Stimulated activated CD4-positive, alpha-beta T cell treated with anti-CD3 and anti-CD28 coated beads, Interleukin-1b, Interleukin-23, amount 100 ng/mL, for 1 hour (primary cell): ENCODE measurements at regions not wholly inside any gene's neighbourhood (a gene's known extent, or its start where the extent isn't known, plus 50 kb on each side); places are given as distances from the start of the nearest gene placed in this dataset.

Source experiments
- DNase-seq, 2 donors: peaks; one replicate each; pipeline ENCODE4 v3.0.0-alpha.2; 2020; ENCODE audit warnings: low read depth in 2 of 2

DNA sequence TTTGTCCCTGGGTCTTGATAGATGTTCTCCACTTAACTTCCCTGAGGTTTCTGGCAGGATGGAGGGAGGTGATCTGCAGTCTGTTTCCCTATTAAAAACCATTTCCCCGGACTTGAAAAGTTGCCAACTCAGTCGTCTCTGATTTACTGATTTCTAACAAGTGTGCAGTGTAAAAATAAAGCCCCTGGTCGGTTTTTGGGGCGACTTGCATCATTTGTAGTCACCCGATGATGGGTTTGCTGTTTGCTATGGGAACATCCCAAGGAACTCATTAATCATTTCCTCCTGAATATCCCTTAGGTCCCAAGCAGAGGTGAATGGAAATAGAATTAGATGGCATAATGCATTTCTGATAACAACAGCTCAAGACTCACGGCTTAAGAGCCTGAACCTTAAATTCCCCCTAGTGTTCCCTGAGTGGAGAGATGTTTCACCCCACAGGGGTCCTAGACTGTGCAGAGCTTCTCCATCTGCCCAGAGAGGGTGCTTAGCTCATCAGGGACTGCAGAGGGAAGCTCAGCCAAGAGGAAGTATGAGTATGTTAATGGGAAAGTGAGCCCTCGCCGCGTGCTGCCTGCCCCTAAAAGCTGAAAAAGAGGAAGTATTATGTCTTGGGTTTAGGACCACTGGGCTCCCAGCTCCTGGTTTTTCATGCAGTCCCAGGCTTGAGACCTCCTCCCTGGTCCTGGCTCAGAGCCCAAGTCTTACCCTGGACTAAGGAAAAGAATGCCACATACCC, 115.1 kb upstream of the DAP start:
- DNase-seq = no peak

DNA sequence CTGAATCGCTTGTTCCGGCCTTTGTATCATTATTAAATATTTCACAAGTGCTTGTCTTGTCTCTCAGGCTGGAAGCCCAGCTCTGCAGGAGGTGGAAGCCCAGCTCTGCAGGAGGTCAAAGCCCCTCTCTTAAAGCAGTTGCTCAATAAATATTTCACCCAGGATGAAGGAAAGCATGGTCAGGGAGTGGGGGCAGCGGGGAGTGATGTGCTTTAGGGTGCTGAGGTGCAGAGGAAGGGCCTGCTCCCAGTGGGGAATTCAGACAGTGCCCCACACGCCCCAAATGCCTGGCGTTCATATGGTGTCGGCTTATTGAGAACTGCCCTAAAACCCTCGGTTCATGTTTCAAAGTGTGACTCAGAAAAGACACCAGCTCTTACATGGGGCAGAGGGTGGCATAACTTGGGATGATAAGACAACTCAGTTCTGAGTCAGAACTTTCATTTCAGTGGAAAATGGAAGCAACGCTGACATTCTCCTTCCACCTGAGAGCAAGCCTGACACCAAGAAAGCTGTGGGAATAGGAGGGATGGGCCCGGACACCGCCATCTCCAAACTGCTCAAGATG, 114.3 kb upstream of the DAP start:
- DNase-seq = no peak

DNA sequence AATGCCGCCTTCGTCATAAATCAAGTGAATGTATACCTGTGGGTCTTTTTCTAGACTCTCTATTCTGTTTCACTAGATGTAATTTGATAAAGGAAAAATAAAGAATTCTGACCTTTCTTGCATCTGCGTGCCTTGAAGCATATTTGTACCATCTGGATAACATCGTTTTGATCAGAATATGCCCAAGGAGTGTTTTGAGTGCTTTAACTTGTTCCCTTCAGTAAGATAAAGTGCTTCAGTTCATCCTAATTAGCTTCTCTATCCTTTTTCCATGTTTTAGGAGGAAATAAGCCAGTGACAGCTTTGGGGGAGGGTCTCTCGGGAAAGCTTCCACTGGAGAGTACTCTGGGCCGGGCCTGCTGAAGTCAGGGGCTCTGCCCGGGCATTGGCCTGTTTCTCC, 113.5 kb upstream of the DAP start:
- DNase-seq = no peak

DNA sequence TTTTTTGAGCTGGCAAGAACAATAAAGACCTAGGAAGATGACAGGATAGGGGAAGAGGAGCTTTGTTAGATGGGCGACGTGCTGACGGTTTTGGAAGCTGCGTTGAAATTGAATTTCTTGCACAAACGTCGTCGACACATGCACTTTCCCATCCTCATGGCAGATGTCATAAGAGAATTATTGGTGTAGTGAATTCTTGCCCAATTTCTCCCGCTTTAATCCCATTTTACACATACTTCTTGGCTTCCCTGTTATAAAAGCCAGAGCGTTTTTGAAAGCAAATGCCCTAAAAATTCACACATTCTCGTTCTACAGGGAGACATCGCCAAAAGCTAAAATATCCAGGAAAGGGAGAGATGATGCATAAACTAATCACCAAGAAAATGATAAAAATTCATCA, 109.8 kb upstream of the DAP start:
- DNase-seq = no peak

DNA sequence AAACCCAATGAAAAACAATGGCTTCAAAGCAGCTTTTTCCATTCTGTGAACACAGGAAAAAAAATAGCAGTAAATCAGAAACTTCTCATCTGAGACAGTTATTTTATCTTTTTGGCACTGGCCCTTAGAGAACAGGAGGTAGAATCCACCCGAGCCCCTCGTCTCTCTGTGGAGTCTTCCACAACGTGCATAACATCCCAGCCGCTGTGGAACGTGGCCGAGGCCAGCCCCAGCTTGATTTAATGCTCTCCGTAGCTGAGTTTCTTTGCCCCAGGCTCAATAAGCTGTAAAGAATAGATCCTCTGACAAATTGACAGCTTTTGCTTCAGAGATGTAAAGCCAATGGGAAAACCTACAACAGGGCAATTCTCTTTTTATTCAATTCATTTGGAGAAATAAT, 107.9 kb upstream of the DAP start:
- no peak for DNase-seq

DNA sequence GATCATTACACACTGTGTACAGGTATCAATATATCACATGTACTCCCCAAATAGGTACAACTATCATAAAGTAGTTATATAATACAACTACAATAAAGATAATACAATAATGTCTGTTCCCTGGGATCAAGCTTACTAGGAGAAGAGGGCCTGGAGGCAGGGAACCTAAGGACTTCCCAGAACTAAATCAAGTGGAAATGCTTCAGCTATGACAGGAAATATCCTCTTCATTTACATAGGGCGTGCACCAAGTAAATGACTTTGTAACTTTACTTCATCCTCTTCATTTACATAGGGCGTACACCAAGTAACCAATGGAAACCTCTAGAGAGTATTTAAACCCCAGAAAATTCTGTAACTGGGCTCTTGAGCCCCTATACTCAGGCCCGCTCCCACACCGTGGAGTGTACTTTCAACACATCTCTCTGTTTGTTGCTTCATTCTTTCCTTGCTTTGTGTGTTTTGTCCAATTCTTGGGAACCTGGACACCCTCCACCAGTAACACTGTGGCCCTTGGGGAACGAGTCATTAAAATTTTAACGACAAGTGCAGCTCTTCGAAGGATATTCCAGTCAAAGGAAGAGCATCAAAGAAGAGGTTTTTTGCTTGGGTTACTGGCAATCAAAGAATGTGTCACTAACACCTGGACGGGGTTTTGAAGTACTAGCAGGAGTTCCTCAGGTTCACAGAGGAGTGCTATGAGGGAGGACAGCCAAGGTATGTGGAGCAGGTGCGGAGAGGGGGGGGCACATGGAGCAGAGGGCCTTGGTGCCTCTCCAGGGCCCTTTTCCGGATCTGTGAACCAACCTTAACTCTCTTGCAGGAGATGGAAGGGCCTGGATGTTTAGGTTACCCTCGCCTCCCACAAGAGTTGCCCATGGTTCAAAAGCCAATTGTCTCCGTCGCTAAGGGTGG, 106.6 kb upstream of the DAP start:
- no peak for DNase-seq

DNA sequence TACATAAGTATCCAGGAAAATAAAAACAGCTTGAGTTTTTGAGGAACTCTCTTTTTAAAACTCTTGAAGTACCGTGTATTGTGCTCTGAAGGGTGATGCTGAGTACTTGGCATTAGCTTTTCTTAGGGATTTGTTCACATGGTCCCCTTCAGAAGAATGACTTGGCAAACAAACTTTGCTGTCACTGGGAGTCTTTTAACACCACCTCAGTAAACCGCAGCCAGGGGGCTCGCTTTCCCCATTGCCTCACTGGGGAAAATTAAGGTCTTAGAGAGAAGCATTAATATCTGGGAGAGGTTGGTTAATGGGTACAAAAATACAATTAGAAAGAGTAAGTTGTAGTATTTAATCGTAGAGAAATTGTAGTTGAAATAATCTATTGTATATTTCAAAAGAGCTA, 105.9 kb upstream of the DAP start:
- DNase-seq = no peak

DNA sequence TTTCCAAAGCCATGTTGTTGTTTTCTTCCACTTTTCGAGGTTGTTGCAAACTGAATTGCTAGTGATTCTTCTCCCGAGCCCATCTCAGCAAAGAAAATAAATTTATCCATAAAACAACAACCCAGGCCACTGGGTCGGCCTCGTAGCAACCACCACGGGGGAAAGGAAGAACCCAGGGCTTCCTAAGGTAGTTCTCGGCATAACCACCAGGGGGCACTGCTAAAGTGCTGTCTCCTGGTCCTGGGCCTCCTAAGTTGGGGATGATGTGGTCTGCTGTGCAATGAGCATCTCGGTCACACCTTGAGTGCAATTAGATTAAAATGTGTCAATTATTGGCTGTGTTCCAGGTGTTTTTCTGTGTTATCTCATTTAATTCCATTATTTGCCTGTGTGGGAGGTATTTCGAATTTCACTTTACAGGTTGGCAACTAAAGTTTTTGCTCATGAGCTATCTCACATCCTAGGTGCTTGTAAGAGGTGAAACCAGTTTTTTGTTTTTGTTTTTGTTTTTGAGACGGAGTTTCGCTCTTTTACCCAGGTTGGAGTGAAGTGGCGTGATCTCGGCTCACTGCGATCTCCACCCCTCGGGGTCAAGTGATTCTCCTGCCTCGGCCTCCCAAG, 102.8 kb upstream of the DAP start:
- DNase-seq = peak; percentile 7 to 41

DNA sequence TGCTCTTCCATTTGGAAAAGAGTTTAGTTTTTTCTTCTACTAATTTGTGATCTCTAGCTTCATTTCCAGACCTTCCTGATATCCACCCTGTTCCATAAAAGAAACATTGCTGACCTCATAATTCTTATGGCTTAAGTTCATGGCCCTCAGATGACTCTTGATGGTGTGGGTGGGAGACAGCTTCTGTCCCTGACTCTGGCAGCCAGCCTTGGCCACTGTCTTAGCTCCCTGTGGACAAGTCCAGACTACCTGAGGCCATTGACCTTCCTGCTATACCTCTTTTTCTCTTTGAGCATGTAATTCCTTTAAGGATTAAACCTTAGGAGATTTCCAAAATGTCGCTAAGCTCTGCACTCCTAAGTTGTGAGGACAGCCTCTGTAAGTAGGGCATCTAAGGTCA, 101.1 kb upstream of the DAP start:
- DNase-seq = no peak

DNA sequence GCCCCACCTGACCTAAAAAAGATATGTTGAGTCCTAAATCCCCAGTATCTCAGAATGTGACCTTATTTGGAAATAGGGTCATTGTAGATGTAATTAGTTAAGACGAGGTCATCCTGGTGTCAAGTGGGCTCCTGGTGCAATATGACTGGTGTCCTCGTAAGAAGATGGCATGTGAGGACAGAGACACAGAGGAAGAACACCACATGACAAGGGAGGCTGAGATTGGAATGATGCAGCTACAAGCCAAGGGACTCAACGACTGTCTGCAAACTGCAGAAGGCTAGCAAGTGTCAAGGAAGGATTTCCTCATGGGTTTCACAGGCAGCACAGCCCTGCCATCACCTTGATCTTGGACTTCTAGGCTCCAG, 100.4 kb upstream of the DAP start:
- DNase-seq = no peak

DNA sequence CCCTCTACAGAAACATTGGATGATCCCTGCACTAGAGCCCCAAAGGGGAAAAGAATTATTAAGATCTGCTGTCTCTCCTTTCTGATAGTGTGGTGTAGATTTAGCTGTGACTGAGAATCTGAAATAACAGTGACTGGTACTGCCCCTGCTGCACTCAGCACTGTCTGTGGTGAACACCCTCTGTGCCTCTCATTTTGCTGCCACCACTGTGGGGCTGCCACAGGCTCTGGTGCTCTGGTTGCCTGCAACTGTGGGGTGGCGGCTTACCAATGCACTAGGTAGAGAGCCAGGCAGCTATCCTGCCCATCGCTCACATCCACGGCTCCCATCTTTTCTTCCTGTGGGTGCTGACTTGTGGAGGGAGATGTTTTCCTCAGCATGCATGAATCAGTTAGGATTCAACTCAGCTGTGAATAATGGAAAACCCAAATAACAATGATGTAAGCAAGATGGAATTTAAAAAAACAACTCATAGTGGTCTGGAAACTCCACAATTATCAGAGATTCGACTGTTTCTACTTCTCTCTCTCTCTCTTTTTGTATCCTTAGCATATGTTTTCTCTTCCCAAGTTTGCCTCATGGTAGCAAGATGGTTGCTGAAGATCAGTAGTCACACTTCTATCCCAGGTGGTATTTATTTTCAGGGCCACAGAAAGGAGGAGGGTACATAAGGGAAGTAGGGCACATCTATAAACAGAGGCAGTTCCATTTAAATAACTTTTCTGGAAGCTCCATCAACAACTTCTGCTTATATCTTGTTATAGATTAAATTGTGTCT, 99.8 kb upstream of the DAP start:
- DNase-seq = no peak

DNA sequence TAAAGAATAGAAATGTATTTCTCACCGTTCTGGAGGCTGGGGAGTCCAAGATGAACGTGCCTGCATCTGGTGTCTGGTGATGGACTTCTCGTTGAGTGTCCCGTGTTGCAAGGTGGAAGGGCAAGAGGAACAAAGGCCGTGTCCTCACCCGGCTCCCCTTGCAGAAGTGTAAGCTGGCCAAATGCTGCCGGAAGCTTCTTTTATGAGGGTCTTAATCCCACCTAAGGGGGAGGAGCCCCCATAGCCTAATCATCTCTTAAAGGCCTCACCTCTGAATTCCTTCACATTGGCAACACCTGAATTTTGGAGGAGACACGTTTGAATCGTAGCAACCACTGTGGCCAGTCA, 99.1 kb upstream of the DAP start:
- no peak for DNase-seq

DNA sequence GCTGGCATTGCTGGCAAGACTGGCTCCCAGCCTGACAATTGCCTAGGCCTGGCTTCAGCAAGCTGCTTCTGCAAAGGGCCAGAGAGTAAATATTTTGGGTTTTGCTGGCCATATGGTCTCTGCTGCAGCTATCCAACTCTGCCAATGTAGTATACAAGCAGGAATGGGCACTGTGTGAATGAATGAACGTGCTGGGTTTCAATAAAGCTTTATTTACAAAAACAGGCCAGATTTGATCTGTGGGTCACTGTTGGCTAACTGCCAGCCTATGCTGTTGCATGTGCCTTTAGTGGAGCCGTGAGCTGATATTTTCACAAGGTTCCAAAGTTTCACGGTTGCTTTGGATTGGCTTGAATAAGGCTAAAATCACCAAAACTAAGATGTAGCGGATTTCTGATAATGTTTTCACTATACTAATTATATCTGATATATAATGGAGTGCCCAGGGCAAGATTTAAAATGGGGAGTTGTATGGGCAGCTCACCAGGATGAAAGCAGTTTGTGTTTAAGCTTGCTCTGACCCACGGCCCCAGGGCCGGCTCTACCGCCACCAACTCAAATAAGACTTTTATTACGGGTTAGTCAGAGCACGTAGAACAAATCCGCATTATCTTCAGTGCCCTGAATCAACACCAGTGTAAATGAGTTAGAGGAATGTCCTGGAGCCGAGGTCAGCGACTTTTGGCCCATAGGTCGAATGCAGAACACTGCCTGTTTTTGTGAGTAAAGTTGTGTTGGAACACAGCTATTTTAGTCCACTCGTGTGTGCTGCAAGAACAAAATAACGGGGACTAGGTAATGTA, 98.6 kb upstream of the DAP start:
- DNase-seq = no peak

DNA sequence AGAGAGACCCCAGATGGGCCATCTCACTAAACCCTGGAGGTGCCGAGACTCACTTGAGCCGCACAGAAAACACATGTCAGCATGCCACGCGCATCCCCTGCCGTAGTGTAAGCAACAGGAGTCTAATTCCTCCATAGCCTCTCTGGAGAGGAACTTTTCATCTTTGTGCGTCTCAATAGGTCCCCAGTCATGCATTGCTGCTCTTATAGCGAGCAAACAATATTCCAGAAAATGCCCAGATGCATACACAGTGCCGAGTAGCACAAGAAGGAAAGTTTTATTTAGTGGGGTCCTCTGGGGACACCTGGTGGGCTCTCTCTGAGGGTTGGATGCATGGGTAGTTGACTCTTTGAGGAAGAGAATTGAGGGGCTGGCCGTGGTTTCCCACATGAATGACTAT, 97.9 kb upstream of the DAP start:
- DNase-seq = no peak

DNA sequence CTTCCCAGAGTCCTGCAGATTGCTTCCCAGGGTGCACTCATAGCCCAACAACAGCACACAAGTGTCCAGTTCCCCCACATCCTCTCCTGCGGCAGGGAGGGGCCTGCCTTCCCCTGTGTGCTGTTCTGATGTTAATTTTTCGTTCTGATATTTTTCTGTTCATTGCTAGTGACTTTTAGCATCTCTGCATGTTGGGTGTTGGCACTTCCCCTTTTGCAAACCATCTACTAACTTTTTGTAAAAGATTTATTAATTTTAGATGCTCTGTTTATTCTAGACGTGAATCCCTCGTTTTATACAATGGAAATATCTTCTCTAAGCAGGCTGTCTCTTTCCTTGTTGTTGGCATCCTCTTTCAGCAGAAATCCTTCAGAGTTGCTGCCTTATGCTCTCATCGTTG, 97.3 kb upstream of the DAP start:
- DNase-seq = no peak

DNA sequence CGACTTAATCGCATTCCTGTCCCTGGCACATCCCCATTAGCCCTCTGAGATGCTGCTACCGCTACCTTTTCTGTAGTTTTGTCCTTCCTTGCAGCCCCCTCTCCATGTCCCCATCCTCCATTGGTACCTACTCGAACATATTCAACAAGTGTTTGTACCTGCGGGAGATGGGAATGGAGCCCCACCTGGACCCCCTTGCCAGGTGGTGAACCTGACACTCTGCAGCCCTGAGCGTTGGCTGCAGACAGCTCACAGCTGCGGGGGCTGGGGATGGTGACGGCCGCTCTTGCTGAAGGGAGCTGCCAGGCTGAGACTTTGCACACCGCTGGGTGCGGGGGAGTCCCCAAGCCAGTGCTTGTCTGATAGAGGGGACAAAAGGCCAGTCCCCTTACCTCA, 96.3 kb upstream of the DAP start:
- DNase-seq = no peak

DNA sequence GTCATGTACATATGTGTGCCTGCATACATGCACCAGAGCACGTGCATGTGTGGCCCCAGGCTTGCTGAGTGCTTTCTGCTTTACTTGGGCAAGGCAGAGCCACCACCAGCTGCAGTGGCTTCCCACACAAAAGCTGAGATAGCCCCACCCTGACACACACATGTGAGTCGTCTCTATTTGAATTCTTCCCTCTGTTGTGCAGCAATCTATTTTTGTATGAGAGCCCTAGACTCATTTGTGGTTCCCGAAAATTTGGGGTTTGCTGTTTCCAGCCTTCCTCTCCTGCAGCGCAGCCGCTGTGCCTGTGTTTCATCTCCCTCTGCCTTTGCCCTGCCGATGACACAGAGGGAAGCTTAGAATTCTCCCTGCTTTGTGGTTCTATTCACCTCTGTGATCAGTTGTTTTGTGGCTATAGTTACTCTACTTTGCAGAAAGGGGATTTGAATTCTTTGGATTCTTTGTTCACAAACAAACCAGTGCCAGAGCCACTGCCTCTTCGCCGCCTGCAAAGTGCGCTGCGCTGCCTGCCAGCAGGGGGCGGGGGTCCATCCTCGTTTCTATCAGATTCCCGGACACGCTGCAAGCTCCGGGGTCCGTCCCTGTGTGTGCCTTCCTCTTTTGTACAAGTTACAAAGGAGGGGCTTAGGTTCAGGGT, 95.8 kb upstream of the DAP start:
- DNase-seq = peak in 1 of 2 donors; percentile 8

DNA sequence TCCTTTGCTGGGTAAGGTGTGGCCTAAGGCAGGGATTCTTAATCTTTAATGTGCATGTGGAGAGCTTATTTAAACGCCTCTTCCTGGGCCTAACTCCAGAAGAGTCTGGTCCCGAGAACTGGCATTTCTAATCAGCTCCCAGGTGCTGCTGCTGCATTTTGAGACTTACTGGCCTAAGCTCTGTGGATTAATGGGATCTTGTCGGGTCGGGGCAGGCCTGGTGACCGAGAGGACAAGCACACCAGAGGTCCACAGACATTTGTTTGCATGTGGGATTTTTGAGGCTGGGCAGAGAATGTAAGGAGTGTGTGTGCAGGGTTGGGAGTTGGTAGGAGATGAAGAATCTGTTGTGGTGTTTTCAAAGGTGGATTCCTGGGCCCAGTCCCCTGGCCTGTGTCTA, 95.0 kb upstream of the DAP start:
- DNase-seq = no peak

DNA sequence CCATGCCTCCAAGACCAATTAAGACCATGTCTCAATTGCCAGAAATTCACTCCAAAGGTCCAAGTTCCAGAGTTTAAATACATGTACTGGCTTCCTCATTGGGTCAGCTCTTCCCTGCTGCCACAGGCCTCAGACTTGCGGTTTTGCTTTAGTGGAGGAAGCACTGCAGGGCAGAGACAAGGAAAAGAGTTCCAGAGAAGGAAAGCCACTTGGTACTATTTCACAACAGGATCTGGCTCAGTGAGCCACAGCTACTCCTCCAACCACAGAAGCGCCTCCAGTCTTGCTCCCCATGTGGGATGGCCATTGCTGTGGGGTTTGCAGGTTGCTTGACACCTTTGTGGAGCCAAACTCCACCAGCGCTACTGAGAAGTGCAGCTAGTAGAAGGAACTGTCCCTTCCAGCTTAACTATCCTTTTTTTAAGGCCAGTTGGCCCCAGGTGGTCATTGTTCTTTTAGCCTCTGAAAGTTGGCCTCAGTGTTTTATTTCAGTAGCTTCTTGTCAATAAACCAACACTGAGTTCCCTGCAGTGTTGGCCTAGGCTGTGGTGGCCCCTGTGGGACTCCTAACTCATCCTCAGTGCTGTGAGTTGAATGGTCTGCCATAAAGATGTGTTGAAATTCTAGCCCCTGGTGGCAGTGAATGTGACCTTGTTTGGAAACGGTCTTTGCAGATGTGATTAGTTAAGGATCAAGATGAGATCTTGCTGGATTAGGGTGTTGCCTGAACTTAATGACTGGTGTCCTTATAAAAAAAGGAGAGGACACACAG, 93.7 kb upstream of the DAP start:
- DNase-seq = no peak

DNA sequence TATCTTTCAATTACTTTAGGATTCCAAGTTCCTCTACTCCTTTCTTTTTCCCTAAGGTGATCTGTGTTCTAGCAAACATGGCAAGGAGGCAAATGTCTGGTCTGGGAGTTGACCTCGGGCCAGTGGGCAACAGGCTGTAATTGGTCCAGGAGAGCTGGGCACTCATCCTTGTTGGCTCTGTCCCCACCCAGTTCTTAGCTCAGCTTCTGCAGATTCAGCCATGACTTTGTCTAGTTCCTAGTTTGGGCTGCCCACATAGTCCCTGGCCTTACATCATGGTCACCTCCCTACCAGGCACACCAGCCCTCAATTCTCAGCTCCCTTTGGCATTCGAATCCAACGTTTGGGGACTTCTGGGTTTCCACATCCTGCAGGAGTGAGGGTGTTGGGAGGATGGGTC, 92.1 kb upstream of the DAP start:
- DNase-seq = no peak
